ENCODE measurements at regions not wholly inside any gene's neighbourhood (a gene's known extent, or its start where the extent isn't known, plus 50 kb on each side); places are given as distances from the start of the nearest gene placed in this dataset.

DNA sequence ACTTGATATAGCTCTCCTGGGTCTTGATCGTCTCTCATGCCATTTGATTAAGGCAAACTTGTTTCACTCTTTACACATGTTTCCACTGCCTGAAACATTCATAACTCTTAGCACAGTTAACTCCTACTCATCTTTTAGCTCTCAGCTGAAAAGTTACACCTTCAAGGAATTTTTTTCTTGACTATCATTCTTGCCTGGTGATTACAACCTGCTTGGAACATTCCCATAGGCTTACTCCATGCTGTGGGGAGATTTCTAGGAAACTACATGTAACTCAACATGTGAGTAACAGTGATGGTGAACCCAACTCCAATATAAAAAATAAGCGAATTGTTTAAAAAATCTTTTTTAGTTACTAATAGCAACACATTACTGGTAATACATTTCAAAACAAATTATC lies 224.1 kb upstream of the MPDZ start:
- TF ChIP-seq POLR2AphosphoS5 (IDR thresholded peaks at IDR 0.05) = no peak
- no peak for TF ChIP-seq POLR2A (IDR thresholded peaks at IDR 0.05)
